Embryonic facial prominence (tissue), 1 donor: ENCODE measurements at regions not wholly inside any gene's neighbourhood (a gene's known extent, or its start where the extent isn't known, plus 50 kb on each side); places are given as distances from the start of the nearest gene placed in this dataset.
"Not testable (repeated sequence)": the region's sequence is repeated elsewhere in the genome, so short reads cannot be mapped to it uniquely, and the experiment has no call there.

Source experiments
- DNase-seq: peaks from one replicate; pipeline ENCODE4 v3.0.0-alpha.2; 2016; ENCODE audit errors: extremely low spot score

DNA sequence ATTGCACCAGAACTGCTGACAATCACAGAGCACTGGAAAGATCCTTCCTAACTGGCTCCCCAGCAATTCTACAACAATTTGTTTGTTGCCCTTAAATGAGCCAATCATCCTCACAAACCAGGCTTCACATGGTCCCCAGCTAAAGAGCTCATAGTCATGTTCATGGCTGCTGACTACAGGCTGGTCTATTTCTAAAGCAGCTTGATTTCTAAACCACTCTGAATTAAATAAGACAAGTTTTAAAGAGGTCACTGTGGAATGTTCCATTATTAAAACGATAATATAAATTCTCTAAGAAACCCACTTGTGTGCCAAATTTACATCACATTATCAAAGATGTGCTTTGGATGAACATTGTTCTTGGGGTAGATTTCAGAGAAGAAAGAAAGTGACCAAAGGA, 110.7 kb downstream of the COPS8 start:
- DNase-seq = no peak

GRCh38 chr2:237196866-237197618, 111.4 kb downstream of the COPS8 start:
- DNase-seq = no peak

DNA sequence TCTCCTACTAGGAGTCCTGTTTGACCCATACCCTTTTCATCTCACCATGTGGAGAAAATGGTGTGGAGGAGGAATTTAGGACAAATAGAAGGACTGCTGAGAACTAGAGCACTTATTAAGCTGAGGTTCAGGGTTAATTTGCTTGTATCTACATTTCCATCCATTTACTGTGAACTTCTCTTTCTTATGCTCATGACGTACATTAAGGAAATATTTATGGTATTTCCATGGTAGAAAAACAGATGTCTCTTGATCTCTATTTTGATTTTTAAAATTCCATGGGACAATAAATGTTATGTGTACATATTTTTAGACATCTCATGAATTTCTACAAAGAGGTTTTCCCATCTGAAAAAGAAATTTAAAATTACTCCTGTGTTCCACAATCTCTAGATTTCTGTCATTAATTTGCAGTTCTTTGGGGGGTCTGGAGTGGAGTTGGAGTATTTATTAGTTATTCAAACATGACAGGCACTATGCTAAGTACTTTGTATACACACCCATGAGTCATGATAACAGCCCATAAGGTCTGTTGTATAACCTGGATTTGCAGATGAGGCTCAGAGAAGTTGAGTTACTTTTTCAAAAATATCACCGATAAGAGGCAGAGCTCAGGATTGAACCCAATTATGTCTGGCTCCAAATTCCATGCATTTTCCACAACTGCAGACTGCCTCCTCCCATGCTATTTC, 112.6 kb downstream of the COPS8 start:
- no peak for DNase-seq

- DNase-seq = no peak
These were observed 113.4 kb downstream of the COPS8 start for GRCh38 chr2:237199082-237199481.

DNA sequence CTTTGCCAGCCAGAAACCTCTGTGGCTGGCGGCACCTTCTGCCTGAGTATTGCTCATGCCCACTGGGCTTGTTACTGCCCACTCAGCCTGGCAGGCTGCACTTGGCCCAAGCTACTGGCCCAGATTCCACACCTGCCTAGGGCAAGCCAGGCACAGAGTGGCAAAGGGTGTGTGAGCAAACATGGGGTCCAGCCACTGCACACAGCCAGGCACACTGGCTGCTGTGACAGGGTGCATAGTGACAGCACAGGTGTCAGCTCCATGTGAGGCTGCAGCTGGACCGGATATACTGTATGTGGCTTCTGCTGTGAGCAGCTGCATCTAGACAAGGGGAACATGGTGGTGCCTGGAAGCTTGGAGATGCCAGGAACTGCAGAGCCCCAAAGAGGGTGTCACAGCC, 113.9 kb downstream of the COPS8 start:
- DNase-seq = no peak

DNA sequence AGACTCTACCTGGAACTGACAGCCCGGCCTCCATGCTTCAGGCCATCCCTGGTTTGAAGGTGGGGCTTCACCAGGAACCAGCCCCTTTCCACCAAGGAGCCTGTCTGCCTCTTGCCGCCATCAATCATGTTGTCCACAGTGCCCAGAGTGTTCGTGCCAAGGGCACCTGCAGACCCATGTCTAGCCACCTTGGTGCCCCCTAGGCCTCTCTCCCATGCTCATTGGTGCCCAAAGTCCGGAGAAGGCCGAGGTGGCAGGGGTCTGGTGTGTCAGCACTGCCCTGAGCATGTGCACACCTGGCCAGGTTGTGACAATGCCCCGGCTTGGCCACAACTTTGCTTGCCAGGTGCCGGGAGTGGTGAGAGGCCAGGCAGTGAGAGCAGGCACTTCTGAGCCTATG, 114.8 kb downstream of the COPS8 start:
- DNase-seq = no peak

DNA sequence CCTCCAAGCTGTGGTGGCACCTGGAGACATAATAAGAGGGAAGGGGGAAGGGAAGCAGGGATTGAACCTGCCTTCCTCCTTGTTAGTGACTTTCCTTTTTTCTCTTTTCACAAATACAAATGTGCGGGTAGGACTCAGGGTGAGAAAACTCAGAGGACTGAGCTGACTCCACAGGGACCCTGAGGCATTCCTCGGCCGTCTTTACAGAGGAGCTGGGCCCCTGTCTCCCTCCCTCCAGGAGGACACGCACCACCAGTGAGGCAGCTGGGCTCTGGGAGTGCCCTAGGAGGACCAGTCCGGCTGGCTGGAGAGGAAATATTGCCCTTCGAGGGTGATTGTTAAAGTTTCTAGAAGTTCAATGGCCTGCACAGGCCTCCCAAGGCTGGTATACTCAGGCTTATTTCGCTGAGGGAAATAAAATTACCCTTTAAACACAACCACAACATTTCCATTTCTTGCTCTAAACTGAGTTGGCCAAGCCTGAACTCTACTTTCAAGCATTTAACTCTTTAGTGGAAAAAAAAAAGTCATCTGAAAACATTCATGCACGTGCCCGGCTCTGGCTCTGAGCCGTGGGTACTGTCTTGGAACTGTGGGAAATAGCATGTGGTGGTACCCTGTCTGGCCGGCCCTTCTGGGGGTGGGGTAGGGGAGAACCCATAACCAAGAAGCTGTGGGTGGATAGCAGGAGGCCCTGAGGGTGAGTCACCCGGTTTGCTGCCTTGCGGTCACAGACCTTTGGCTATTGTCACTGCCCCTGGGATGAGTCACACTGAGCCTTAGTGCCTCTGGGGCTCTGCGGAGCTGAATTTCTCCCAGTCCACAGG, 116.0 kb downstream of the COPS8 start:
- DNase-seq = no peak

DNA sequence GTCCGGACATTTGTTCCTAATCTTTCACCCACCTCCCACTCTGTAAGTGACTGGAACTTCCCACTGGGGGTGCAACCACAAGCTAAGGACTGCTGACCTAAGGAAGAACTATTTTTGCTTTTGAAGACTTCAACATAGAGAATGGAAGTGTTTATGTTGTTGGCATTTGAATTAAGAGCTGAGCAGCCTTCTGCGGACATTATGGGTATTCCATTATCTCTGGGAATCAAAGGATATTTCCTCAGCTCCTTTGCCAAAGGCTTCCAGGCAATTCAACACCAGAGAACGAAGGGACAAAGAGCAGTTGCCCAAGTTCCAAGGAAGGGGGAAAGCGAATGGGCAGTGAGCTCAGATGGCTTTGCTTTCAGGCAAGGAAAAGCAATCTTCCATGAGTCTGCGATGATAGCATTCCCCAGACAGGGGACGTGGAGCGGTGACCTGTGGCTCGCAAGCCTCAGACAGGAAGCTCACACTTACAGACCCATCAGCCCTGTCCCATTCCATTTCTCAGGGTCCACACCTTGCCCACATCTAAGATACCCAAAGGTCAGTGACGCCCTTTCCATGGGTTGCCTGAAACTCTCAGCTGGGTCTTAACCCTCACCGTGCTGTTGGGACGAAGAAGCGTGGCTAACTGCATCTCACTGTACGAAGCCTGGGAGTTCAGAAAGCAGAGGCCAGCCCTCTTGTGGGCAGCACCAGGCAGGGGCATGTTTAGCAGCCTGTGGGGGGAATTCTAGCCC, 116.8 kb downstream of the COPS8 start:
- DNase-seq = no peak

- DNase-seq = no peak
These were observed 119.4 kb downstream of the COPS8 start for GRCh38 chr2:237205043-237205541.

DNA sequence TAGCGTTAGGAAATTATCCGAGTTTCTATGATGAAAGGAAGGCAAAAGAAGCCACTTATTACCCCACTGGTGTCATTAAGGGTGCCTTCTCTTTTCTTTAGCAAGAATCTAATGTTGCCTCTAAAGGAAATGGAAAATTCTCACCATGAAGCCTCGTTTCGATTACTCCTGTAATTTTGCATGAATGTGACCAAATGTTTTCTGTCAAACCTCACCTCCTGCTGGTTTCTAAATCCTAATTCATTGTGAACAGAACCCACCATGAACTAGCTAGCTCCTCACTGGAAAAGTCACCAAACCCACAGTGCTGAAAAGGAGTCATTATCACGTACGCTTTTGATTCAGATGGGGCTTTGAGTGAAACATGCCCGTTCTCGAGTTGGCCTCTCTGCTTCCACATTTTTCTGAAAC, 119.9 kb downstream of the COPS8 start:
- no peak for DNase-seq

GRCh38 chr2:237207646-237208045, 122.0 kb downstream of the COPS8 start:
- DNase-seq = no peak

- peak; percentile 71 for DNase-seq
These were observed 122.9 kb downstream of the COPS8 start for GRCh38 chr2:237208373-237209260.

DNA sequence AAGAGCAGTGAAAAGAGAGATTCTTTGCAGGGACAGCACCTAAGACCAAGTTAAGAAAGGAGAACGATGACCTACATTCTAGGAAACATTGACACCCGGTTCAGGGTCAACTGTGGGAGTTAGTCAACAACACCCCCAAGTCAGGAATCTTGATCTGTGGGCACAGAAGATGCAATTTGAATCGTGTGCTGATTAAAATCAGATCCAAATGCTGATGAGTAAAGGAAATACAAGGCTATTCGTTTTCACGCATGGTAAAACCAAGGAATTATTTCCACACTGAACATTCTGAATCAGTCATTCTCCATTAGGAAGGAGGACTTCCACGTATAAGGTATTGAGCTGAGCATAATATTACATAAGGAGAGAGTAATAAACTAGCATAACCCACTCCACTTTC, 124.2 kb downstream of the COPS8 start:
- no peak for DNase-seq

DNA sequence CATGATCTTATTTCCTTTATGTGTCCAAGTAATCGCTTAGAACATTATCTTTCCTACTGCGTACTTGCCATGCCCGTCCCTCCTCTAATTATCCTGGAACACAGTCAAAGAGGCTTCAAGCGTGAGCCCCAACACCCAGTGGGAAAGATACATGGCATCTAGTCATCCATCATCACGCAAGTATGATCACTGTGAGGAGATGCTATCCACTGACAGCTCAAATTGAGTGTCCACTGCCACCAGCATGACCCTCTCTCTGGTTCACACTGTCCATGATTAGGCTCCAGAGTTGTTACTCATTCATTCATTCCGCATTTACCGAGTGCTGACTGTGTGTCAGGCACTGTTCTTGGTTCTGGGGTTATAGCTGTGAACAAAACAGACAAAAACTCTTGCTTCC, 124.6 kb downstream of the COPS8 start:
- DNase-seq = no peak

GRCh38 chr2:237210763-237211162, 125.1 kb downstream of the COPS8 start:
- no peak for DNase-seq

DNA sequence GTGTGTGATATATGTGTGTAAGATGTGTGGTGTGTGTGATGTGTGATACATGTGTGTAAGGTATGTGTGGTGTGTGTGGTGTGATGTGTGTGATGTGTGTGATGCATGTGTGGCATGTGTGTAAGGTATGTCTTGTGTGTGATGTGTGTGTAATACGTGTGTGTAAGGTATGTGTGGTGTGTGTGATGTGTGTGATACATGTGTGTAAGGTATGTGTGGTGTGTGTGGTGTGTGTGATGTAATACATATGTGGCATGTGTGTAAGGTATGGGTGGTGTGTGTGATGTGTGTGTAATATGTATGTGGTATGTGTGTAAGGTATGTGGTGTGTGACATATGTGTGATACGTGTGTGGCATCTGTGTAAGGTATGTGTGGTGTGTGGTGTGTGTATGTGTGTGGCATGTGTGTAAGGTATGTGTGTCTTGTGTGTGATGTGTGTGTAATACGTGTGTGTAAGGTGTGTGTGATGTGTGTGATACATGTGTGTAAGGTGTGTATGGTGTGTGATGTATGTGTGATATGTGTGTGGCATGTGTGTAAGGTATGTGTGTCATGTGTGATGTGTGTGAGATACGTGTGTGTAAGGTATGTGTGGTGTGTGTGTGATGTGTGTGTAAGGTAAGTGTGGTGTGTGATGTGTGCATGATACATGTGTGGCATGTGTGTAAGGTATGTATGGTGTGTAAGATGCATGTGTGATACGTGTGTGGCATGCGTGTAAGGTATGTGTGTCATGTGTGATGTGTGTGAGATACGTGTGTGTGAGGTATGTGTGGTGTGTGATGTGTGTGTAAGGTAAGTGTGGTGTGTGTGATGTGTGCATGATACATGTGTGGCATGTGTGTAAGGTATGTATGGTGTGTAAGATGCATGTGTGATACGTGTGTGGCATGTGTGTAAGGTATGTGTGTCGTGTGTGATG, 126.9 kb downstream of the COPS8 start:
- not testable (repeated sequence) for DNase-seq

DNA sequence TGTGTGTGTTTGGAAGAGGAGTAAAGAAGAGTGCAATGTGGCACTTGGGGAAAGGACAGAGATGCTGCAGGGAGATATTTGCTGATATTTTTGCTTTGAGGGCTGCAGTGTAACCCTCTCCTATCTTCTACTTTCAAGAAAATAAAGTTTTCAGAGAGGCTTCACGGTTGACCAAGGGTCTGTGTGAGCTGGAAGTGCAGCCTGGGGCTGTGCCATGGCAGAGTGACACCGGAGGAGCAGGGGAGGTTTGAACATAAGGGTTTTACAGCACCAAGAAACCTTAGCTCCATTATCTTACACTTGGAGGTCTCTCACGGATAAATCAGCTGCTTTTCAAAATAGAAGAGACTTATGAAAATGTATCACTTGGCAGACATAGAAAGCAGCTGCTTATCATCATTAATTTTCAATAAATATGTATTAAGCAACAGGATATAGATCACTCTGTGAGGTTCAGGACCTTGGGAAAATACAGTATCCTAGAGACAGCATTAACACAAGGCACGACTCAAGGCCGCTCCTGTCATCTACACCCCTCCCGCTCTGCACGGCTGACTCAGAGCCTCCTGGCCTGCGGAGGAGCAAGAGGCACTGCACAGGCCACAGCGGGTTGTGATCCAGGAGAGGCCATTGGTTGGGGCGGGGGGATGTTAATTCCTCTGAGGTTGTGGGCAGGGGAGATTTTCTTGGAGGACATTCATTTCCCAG, 127.8 kb downstream of the COPS8 start:
- DNase-seq = no peak

- no peak for DNase-seq
These were observed 128.5 kb downstream of the COPS8 start for GRCh38 chr2:237214030-237214675.
